MM.1S (cell line): ENCODE measurements at regions not wholly inside any gene's neighbourhood (a gene's known extent, or its start where the extent isn't known, plus 50 kb on each side); places are given as distances from the start of the nearest gene placed in this dataset.

Experiments
- CTCF ChIP-seq: fragments of 300-600 bp; sonication (generic); IDR thresholded peaks from 2 replicates; pipeline ENCODE4 v1.5.1; 2016; ENCODE audit warnings: antibody characterized with exemption, low read length, mixed read lengths
- EZH2 ChIP-seq: fragments of 300-600 bp; sonication (generic); optimal IDR thresholded peaks from 2 replicates; pipeline ENCODE3; 2017; ENCODE audit warnings: low read depth, mild to moderate bottlenecking, antibody characterized with exemption, low read length, mixed read lengths

- TF ChIP-seq CTCF (no peak), EZH2 (no peak)
Observed at GRCh38 chr11:25742800-25743199, 589.1 kb upstream of the ANO3 start.
